T47D (cell line): ENCODE measurements at regions not wholly inside any gene's neighbourhood (a gene's known extent, or its start where the extent isn't known, plus 50 kb on each side); places are given as distances from the start of the nearest gene placed in this dataset.
A peak's percentile ranks its signal among the peaks of the same experiment; 100 is the strongest.

Experiments used
- DNase-seq, 2 experiments: peaks; one replicate each; pipeline versions ENCODE4 v3.0.0 to v3.0.0-alpha.2; 2011 to 2012; ENCODE audit warnings: low read depth in 1 of 2, low spot score in 1 of 2
- JUND ChIP-seq: IDR thresholded peaks from 2 replicates; pipeline ENCODE4 v1.6.1; 2012; ENCODE audit warnings: low read depth
- in situ Hi-C: cut with HindIII; loops from 2 replicates; pipeline ENCODE4 v1.10.0; 2016; ENCODE audit warnings: low sequenced_read_pairs, low pct_unique_long_range_greater_than_20kb

DNA sequence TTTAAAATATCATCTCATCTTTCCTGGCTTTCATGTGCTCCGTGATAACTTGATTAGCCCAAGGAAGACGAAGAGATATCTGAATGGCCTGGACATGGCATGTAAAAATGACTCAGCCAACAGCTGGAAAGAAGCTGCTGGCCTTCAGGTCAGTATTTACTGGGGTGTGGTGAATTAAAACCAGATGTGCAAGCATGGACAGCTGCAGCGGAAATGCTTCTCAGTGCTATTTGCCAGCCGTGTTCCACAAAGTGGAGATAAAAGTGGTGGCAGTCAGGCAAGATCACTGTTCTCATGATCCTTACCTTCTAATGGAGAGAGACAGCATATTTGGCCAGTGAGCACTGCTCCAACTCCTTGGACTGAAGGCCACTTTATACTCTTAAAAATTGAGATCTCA is 203.1 kb upstream of the VSTM2A start:
- no peak for TF ChIP-seq JUND
- in situ Hi-C loops, result no loop called here
- DNase-seq, result no peak

- no peak for DNase-seq
- in situ Hi-C loops, result no loop called here
- TF ChIP-seq JUND, result no peak
These were observed 199.7 kb upstream of the VSTM2A start for GRCh38 chr7:54342458-54342857.

- in situ Hi-C loops, result no loop called here
- no peak for TF ChIP-seq JUND
- DNase-seq, result no peak
These were observed 198.7 kb upstream of the VSTM2A start for GRCh38 chr7:54343511-54343910.

DNA sequence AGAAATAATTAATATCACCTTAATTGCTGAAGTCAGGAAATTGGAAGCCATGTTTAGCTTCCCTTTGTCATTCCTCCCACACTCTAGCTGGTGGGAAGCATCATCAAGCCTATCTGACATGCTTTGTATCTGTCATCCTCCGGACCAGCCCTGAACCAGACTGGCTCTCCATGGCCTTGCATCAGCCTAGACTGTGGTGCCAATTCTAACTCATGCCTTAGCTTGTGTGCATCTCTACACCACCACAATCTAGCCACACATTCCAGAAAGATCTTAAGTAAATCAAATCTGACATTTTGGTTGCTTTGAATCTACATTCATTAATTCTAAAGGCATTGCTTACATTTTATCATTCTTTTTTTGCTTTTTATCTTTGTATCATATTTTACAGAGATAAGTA is 196.4 kb upstream of the VSTM2A start:
- in situ Hi-C loops, result no loop called here
- TF ChIP-seq JUND, result no peak
- DNase-seq, result no peak

- DNase-seq, result no peak
- in situ Hi-C loops, result no loop called here
- TF ChIP-seq JUND, result no peak
These were observed 192.9 kb upstream of the VSTM2A start for GRCh38 chr7:54349229-54349628.

- TF ChIP-seq JUND, result no peak
- in situ Hi-C loops, result no loop called here
- peak; percentile 23 to 81 for DNase-seq
These were observed 187.7 kb upstream of the VSTM2A start for GRCh38 chr7:54354436-54354835.

GRCh38 chr7:54355842-54356241 is 186.3 kb upstream of the VSTM2A start:
- TF ChIP-seq JUND, result no peak
- in situ Hi-C loops, result no loop called here
- DNase-seq, result no peak

DNA sequence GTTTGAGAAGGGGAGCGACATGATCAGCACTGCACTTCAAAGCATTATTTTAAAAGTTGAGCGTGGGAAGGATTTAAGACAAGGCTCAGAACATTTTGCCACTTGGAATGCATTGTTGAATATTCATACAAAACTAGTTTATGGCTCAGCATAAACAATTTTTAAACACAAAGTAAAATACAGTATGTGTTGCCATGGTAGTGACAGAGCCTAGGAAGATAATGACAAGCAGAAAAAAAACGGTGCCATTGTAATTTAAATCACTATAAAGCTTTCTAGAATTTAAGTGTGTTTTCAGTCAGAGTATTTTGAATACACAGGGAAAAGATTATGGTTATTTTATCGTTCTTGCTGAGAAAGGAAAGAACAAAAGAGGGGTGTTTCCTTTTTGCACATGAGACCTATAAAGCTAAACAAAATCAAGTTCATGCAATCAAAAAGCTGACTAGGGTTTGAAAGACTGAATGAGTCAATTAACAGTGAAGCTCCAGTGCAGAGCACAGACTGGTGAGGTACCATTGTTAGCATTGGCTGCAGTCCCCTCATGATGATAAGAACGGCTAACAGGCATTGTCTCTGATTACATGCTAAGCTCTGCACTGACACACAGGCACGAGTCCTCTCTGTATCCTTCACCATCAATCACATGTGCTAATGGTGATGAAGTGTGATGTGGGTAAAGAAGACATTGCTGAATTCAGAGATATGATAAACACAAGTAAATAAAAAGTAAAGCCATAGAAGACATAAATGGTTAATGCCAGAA is 181.9 kb upstream of the VSTM2A start:
- no peak for TF ChIP-seq JUND
- in situ Hi-C loops, result no loop called here
- no peak for DNase-seq

DNA sequence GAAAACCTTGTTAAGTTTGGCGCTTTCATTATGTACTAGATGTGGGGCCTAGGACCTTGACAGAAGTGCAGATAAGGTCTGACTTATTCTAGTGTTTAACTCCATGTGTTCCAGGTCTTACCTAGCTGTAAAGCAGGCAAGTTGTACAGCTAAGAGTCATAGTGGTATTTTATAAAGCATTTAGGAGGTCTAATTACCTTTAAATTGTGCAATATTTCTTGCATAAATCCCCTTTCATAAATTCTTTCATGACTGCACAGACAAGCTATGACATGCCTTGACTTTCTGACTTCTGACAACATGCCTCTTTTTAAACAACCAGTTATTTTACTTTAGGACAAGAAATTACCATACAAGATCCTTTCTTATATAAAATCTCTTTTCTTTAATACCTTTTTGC is 151.6 kb upstream of the VSTM2A start:
- no peak for DNase-seq
- TF ChIP-seq JUND, result no peak
- in situ Hi-C loops, result no loop called here

DNA sequence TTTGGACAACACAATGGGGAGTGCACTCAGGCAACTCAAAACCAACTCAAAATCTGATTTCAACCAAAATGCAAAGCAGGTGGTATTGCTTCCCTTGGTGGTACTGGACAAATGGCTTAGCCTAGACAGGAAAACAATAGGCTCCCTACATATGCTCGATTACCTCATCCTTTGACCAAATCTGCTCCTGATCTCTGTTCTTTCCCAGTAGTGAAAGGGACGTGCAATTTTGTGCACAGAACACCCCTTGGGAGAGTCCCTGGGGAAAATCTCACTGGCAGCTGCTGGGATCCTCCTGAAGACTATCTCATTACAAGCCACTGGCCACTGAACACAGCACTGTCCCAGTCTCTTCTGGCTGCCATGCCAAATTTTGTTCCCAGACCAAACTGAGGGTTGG is 149.2 kb upstream of the VSTM2A start:
- TF ChIP-seq JUND, result no peak
- in situ Hi-C loops, result no loop called here
- DNase-seq, result no peak

- in situ Hi-C loops, result no loop called here
- peak in 1 of 2 experiments; percentile 57 for DNase-seq
- TF ChIP-seq JUND, result no peak
These were observed 147.3 kb upstream of the VSTM2A start for GRCh38 chr7:54394834-54395233.

- peak in 1 of 2 experiments; percentile 24 for DNase-seq
These were observed 144.2 kb upstream of the VSTM2A start for GRCh38 chr7:54397836-54398612.

GRCh38 chr7:54398863-54399262 is 143.3 kb upstream of the VSTM2A start:
- in situ Hi-C loops, result no loop called here
- no peak for TF ChIP-seq JUND
- DNase-seq, result no peak

More at GRCh38 chr7:54397836-54398612, 144.2 kb upstream of the VSTM2A start:
- no peak for TF ChIP-seq JUND
- in situ Hi-C loops, result no loop called here

DNA sequence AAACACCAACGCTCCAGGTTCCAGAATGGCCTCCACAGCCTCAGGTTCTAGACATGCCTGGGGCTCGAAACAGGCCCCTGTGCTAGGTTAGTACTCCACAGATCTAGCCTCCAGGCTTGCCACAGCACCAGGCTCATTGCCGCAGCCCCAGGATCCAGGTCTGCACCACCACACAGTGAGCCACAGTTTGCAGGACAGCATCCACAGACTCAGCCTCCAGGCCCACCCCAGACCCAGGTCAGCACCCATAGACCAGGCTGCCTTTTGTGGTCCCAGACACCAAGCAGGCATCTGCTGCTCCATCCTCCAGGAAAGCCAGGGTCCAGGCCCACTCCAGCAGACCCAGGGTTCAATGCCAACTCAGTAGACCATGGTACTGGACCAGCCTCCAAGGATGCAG is 132.3 kb upstream of the VSTM2A start:
- in situ Hi-C loops, result no loop called here
- TF ChIP-seq JUND, result no peak

More for the DNA sequence above, 132.3 kb upstream of the VSTM2A start:
- no peak for DNase-seq
